Brain microvascular endothelial cell (primary cell): ENCODE measurements at regions not wholly inside any gene's neighbourhood (a gene's known extent, or its start where the extent isn't known, plus 50 kb on each side); places are given as distances from the start of the nearest gene placed in this dataset.
"Not testable (repeated sequence)": the region's sequence is repeated elsewhere in the genome, so short reads cannot be mapped to it uniquely, and the experiment has no call there.

Experiments
- DNase-seq: peaks from one replicate; pipeline ENCODE4 v3.0.0-alpha.2; 2020
- H3K27ac ChIP-seq: fragments of 250-450 bp; sonication (Bioruptor Pico); 2 replicates; pipeline ENCODE4 v1.5.1; 2020; ENCODE audit warnings: mild to moderate bottlenecking, moderate library complexity
- H3K27me3 ChIP-seq: fragments of 250-450 bp; sonication (Bioruptor Pico); replicated peaks from 2 replicates; pipeline ENCODE4 v1.5.1; 2020; ENCODE audit warnings: mild to moderate bottlenecking
- H3K36me3 ChIP-seq: fragments of 250-450 bp; sonication (Bioruptor Pico); replicated peaks from 2 replicates; pipeline ENCODE4 v1.5.1; 2020; ENCODE audit warnings: mild to moderate bottlenecking
- H3K4me3 ChIP-seq: 2 replicates; pipeline ENCODE4 v1.5.1; 2011; ENCODE audit warnings: low read depth, mild to moderate bottlenecking, control low read depth, low read length, moderate library complexity
- CTCF ChIP-seq: IDR thresholded peaks from 2 replicates; pipeline ENCODE4 v1.5.1; 2011; ENCODE audit warnings: low read depth, mild to moderate bottlenecking, moderate library complexity, low read length, control low read depth, inconsistent platforms; ENCODE audit errors: missing control alignments
- in situ Hi-C: cut with HindIII; loops from 2 replicates; pipeline ENCODE4 v1.10.0; 2017; ENCODE audit warnings: low sequenced_read_pairs, low pct_ligation_motif_present

- in situ Hi-C loops = no loop called here
- Histone ChIP-seq H3K27ac (no peak overlapping the region), H3K4me3 (no peak overlapping the region), H3K36me3 (no peaks in the 10 kb centered on the region), H3K27me3 (peaks cover 2% of the 10 kb centered on the region)
- no peak for DNase-seq
- TF ChIP-seq CTCF = no peak
Observed at GRCh38 chr2:64887565-64887964, 101.6 kb upstream of the SLC1A4 start.

- H3K27me3 ChIP-seq = peaks cover 6% of the 10 kb centered on the region
- DNase-seq = peak; percentile 41
- no peak overlapping the region for H3K27ac ChIP-seq
- no peak overlapping the region for H3K4me3 ChIP-seq
- H3K36me3 ChIP-seq = no peaks in the 10 kb centered on the region
- TF ChIP-seq CTCF = peak; percentile 63
- in situ Hi-C loops = no loop called here
Observed at GRCh38 chr2:64888591-64889309, 100.4 kb upstream of the SLC1A4 start.

GRCh38 chr2:64889803-64890202, 99.4 kb upstream of the SLC1A4 start:
- in situ Hi-C loops = no loop called here
- Histone ChIP-seq H3K27me3 (peaks cover 6% of the 10 kb centered on the region), H3K4me3 (no peak overlapping the region), H3K27ac (no peak overlapping the region), H3K36me3 (no peaks in the 10 kb centered on the region)
- no peak for DNase-seq
- TF ChIP-seq CTCF = no peak

GRCh38 chr2:64896572-64896971, 92.6 kb upstream of the SLC1A4 start:
- H3K36me3 ChIP-seq, H3K4me3 ChIP-seq, H3K27me3 ChIP-seq, H3K27ac ChIP-seq, DNase-seq, in situ Hi-C loops: not testable (repeated sequence)

GRCh38 chr2:64899081-64899865, 89.9 kb upstream of the SLC1A4 start:
- peaks cover 17% of the 10 kb centered on the region for H3K27me3 ChIP-seq
- no peak for DNase-seq
- TF ChIP-seq CTCF = no peak
- no peak overlapping the region for H3K4me3 ChIP-seq
- in situ Hi-C loops = no loop called here
- no peaks in the 10 kb centered on the region for H3K36me3 ChIP-seq
- no peak overlapping the region for H3K27ac ChIP-seq

- H3K4me3 ChIP-seq, in situ Hi-C loops, H3K36me3 ChIP-seq, DNase-seq, H3K27ac ChIP-seq: not testable (repeated sequence)
- H3K27me3 ChIP-seq = peaks cover 17% of the 10 kb centered on the region
Observed at GRCh38 chr2:64899876-64900275, 89.3 kb upstream of the SLC1A4 start.
